ENCODE measurements at regions not wholly inside any gene's neighbourhood (a gene's known extent, or its start where the extent isn't known, plus 50 kb on each side); places are given as distances from the start of the nearest gene placed in this dataset.
"Not testable (repeated sequence)": the region's sequence is repeated elsewhere in the genome, so short reads cannot be mapped to it uniquely, and the experiment has no call there.

DNA sequence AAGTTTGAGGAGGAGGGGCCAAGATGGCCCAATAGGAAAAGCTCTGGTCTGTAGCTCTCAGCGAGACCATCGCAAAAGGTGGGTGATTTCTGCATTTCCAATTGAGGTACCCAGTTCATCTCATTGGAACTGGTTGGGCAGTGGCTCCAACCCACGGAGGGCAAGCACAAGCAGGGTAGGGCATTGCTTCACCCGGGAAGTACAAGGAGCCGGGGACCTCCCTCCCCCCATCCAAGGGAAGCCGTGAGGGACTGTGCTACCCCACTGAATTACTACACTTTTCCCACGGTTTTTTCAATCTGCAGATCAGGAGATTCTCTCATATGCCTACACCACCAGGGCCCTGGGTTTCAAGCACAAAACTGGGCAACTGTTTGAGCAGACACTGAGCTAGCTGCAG is 58.0 kb upstream of the EFCAB3 start:
- no peak for DNase-seq (ENCODE audit: low spot score)

DNA sequence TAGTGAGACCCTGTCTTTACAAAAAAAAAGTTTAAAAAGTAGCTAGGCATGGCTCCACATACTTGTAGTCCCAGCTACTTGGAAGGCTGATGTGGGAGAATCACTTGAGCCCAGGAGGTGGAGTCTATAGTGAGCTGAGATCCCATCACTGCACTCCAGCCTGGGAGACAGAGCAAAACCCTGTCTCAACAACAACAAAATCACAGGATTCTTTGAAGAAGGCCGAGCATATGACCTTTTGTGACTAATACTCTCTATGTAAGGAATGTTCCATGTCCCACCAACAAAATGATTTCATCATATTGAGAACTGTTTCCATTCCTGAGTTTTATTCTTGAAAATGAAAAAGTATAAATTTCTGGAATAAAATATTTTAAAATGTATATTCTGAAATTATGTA is 58.9 kb upstream of the EFCAB3 start:
- no peak for DNase-seq (ENCODE audit: low spot score)

DNA sequence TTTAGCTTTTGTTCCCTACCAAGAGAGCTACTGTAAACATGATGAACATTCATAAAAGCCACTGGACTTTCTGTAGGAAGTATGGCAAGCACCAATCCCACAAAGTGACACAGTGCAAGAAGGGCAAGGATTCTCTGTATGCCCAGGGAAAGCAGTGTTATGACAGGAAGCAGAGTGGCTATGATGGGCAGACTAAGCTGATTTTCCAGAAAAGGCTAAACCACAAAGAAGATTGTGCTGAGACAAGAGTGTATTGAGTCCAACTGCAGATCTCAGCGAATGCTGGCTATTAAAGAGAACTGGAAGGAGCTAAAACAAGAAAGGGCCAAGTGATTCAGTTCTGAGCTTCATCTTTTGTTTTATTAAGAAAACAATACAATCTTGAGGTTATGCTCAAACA is 60.5 kb upstream of the EFCAB3 start:
- DNase-seq (ENCODE audit: low spot score) = no peak

DNA sequence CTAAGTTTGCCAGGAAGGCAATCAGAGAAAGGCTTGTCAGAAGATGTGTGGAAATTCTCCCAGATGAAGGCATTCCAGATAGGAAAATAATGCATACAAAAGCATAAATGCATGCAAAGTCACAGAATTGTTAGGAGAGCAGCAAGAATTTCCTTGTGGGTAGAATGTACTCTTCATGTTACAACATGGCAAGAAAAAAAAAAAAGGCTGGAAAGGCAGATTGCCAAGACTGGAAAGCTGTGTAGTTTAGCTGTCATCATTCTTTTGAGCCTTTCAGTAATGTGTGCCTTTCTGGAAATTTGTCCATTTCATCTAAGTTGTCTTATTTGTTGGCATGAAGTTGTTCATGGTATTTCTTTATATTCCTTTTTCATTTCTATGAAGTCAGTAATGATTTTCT is 71.0 kb upstream of the EFCAB3 start:
- no peak for DNase-seq (ENCODE audit: low spot score)

DNA sequence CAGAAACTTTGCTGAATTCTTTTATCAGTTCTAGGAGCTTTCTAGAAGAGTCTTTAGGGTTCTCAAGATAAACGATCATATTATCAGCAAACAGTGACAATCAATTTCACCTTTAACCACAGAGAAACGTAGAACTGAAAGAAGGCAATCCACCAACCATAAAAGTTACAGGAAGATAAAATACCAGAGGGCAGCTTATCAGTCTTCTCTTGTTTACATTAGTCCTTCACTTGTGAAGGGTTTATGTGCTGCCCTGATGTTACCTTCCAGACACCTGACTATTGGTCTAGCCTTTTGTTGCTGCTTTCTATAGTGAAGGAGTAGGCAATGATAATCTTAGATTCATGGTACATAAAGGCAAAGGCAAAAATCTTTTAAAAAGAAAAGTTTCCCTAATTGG is 73.2 kb upstream of the EFCAB3 start:
- DNase-seq (ENCODE audit: low spot score) = no peak

DNA sequence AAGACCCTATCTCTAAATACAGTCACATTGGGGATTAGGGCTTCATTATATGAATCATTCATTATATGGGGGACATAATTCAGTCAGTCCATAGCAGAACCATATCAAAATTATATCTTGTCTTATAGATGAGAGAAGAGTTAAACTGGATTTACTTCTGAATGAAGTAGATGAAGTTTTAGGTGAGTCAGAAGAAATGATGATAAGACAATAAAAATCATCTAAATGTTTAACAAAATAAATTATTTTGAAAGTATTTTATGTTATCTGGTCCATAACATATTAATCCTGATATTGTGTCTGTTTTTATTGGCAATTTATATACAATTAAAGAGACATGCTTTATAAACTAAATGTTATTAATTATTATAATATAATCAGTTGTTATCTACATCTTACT is 76.9 kb upstream of the EFCAB3 start:
- DNase-seq (ENCODE audit: low spot score) = no peak

DNA sequence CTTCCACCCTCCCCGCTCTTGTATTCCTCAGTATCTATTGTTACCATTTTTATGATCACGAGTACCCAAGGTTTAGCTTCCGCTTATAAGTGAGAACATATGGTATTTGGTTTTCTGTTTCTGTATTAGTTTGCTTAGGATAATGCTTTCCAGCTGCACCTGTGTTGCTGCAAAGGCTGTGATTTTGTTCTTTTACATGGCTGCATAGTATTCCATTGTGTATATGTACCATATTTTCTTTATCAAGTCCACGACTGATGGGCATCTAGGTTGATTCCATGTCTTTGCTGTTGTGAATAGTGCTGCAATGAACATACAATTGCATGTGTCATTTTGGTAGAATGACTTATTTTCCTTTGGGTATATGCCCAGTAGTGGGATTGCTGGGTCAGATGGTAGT is 79.7 kb upstream of the EFCAB3 start:
- no peak for DNase-seq (ENCODE audit: low spot score)

DNA sequence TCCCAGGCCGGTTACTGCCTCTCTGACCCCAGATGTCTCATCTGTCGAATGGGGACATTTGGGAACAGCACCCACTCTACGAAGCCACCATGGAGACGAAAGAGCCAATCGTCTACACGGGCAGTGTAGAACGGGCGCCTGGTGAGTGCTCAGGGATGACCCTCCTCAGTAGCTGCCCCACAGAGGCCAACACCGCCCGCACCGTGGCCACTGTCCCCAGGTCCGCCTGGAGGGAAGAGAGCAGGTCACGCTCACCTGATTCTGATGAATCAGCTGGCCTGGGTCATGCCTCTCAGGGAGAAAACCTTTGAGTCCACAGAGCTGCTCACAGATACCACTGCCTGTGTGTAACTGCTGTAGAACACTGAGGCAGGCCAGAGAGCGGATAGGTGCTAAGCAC is 105.1 kb upstream of the EFCAB3 start:
- not testable (repeated sequence) for DNase-seq (ENCODE audit: low spot score)

DNA sequence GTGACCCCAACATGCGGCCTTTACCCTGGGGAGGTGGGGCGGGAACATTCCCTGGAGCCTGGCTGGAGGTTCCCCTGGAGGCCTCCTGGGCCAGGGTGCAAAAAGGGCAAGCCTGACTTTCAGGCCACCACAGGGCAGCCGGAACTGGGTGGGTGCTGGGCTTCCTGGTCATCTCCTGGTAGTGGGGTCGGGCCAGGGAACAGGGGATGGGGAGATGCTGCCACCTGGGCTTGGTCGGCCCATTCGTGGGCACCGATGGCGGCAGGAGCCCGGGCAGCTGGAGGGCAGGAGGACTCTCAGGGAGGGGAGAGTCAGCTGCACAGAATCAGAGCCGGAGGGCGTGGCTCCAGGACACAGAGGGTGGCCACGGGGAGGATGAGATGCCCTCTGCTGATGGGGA is 112.0 kb upstream of the EFCAB3 start:
- not testable (repeated sequence) for DNase-seq (ENCODE audit: low spot score)

DNA sequence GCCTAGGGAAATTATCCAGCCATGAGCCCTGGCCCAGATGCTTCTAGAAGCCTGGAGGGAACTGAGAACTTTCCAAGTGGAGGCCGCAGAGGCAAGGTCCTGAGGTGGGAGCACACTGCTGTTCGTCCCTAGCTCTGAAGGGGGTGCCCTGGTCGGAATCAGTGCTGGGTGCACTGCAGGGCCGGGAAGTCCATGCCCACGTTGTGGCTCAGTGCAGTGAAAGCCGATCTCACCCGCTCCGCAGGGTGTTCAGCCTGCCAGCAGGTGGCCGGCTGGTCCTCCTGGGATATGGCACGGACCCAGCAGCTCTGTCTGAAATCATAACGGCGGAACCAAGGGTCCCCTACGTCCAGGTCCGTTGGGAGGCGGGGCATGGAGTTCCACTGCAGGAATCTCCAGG is 115.4 kb upstream of the EFCAB3 start:
- DNase-seq (ENCODE audit: low spot score) = not testable (repeated sequence)

DNA sequence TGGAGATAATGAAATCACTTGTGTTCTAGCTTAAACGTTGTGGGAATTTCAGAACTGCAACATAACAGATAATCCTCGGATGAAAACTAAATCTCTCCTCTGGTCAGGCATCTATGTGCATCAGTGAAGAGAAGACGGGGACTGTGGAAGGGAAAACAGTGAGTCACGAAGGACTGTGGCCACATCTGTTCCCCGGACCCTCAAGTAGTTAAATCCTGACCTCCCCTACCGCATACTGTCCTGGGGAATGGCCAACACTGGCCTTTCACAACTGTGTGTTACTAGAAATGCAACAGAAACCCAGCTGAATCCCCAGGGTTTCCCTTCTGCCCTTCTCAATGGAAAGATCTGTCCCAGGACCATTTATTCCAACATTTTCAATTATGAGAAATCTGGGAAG is 124.6 kb upstream of the EFCAB3 start:
- not testable (repeated sequence) for DNase-seq (ENCODE audit: low spot score)

DNA sequence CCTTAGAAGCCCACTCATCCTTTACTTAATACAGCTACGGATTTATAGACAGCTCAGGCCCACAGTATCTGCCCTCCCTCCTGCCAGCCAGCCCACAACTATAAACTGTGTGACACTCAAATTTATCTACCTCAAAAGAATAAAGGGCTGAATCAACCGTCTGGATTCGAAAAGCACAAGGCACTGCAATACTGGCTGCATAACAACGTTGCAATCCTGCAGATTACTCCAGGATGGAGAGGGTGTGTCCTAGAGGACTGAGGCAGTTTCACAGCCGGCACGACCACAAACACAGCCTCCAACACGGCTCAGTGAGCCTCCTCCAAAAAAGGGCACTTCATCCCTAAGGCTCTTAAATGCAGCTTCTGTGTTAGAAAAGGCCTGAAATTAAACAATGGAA is 138.3 kb upstream of the EFCAB3 start:
- not testable (repeated sequence) for DNase-seq (ENCODE audit: low spot score)

DNA sequence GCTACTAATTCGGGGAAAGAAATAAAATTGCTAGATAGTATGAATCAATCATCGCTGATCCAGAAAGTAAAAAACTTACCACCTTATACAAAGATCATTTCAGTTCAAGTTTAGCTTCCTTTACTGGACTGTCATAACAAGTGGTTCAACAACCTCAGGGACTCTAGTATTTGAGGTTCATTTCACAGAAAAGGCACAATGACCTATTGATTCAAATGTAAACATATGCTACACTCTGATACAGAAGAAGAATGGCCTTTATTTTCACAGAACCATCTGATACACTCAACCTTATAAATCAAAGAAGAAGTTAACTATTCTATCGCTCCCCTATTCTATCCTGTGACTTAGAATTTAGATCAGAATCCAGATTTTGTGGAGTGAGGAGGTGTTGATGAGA is 140.8 kb upstream of the EFCAB3 start:
- DNase-seq (ENCODE audit: low spot score) = not testable (repeated sequence)

DNA sequence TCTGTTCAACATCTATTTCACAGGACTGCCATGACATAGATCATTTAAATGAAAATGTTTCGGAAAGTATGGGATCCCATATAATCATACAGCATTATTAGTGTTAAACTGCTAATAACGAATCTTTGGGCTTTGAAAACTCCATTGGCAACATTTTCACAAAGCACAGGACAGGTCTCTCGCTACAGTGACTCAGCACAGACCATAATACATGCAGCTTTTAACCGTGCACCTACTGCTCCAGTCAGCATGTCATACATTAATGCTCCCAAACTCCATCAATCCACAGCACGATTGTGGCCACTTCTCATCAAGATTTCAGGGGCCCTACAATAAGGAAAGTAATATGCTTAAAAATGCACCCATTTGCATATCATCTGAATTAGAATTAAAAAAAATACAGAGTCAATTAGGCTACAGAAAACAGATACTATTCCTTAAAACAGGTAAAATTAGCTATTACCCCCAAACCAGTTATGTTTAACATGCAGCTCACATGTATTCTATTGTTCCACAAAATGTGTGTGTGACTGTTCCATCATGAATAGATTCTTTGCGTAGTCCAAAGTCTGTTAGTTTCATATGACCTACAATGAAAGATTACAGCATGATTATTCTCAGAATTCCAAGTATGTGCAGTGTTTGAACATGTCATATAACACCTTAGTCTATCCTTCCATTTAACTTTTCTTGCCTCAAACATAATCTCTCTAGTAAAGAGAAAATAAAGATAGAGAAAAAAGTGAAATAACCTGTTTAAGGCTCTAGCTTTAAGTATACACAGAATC is 141.6 kb upstream of the EFCAB3 start:
- DNase-seq (ENCODE audit: low spot score) = not testable (repeated sequence)

DNA sequence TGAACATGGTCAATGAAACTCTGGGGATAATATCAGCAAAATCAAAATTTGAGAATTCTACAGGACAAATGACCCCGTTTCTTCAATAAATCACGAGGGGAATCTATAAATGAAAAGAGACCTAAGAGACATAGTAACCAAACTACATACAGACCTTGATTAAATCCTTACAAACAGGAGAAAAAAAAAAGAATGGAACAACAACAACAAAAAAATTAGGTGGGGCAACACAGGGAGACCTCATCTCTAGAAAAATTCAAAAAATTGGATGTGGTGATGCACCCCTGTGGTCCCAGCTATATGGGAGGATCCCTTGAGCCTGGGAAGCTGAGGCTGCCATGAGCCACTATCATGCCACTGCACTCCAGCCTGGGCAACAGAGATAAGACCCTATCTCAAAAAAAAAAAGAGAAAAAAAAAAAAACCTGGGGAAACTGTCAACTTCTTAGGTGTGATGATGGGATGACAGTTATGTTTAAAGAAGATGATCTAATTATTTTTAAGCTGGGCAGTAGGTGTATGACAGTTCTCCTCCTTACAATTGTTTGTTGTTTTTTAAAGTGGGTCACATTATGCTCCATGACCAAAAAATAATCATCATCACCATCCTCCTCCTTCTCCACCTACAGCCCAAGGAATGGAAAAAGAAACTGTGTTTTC is 146.4 kb upstream of the EFCAB3 start:
- not testable (repeated sequence) for DNase-seq (ENCODE audit: low spot score)

DNA sequence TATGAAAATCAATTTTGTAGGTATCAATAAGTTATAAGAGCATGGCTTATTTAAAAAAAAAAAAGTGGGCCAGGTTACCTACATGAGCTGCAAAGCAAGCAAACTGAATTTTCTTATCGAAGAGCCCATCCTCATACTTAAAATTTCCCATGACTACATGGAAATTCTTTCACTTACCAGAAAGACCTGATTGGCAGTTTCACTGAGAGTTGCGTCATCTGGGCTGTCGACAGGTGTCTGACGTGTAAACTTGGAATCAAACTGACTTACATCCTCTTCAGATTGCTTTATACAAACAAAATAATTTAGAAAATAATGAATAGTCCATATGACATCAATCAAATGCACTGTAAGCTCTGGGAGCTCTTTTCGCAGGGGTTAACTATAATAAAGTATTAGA is 149.1 kb upstream of the EFCAB3 start:
- DNase-seq (ENCODE audit: low spot score) = not testable (repeated sequence)

DNA sequence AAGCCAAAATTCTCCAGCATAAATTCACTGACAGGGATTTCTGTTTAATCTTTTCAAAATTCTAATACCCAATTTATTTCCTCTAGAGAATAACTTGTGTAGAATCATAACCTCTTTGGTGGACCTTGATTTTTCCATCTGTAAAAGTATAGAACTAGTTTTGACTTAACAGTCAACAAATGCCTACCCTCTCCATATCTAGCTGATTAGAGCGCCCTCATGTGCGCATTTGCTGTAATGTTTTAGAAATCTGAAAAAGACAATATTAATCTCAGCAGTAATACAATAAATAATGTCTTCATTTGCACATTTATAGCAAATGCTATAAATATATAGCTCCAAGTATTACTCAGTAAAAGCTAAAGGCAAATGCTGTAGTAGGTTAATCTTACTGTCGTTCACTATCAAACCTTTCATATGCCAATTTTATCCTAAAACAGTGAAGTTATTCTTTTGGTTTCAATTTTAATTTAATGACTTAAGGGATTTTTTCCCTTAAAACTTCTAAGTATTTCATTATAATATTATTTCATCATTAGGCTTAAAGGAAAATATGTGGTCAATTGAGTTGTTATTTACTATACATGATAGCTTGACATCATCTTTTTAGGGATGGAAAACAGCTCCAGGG is 153.6 kb upstream of the EFCAB3 start:
- not testable (repeated sequence) for DNase-seq (ENCODE audit: low spot score)

DNA sequence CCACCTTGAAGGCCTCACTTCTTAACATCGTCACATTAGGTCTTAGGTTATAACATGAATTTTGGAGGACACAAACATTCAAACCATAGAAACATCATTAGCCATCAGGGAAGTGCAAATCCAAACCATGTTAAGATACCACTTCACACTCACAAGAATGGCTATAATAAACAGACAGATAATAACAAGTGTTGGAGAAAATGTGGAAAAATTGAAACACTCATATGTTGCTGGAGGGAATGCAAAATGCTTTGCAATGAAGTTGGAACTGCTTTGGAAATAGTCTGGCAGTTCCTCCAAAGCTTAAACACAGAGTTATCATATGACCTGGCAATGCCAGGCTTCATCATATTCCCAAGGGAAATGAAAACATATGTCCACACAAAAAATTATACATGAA is 156.8 kb upstream of the EFCAB3 start:
- DNase-seq (ENCODE audit: low spot score) = not testable (repeated sequence)

DNA sequence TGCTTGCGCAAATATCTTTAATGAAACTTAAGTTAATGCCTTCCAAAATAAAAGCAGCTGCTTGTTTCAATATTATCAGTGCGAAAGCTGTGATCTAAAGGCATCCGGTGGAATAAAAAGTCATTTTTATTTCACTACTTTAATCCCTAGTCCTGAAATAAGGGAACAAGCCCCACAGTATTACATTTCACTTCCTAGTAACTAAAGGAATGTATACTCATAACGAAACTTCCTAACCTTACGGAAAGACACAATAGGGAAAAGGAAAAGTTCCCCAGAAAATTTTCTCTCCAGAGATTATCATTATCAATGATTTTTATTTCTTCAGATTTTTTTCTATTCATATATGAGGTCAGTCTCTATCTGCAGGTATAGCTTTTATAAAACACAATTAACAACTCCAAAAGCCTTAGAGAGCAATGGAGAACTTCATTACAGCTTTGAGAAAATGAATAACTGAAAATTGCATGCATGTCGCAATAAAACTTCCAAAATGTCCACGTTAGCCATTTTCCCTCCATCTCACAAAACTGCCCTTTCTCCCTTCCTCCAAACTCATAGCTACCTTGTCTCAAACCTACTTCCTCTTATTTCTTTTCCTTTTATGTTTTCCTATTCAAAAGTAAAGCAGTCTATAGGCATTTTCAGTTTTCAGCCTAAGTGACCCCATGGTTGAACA is 154.3 kb upstream of the MED13 start:
- DNase-seq (ENCODE audit: low spot score) = no peak

DNA sequence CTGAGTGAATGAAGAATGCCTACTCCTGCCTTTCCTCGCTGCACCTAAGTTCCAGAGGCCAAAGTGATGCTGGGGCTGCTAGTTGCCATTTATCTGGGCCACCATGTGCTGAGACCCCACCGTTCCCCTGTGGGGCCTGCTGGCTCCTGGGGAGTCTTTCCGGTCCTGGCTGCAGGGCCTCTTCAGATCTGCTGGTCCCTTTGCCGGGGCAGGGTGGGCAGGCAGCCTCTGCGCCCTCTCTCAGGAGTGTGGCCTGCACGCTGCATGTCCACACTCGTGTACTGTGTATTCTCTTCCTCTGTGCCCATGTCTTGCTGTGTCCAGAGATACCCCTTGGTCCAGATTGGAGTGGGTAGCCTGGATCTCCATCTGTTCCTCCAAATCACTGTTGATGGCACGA is 151.8 kb upstream of the MED13 start:
- DNase-seq (ENCODE audit: low spot score) = no peak

DNA sequence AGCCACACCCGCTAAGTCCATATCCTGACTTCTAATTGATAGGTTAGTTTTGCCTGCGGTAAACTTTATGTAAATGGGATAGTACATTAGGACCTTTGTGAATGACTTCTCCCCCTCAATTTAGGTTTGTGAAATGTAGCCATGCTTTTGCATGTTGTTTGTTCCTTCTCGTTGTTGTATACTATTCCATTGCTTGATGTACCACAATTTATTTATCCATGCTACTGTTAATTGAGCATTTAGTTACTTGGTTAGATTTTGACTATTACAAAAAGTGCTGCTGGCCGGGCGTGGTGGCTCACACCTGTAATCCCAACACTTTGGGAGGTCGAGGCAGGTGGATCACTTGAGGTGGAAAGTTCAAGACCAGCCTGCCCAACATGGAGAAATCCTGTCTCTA is 150.8 kb upstream of the MED13 start:
- DNase-seq (ENCODE audit: low spot score) = not testable (repeated sequence)

DNA sequence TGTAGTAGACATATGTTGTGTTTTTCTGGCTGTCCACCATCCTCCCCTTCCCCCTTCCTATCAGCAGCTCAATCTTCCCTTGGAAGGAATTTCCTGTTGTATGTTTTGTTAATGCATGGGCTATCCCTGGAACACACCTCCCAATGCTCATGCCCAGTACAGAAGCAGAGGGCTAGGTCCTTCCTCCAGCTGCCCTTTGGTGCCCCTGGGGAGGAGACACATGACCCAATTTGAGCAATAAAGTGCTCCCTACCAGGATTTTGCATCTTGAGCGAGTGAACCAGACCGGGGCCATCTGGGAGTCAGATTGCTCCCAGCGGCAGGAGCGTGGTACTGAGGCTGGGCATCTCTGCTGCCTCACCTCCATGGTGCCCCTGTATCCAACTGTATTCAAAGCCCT is 141.5 kb upstream of the MED13 start:
- peak; percentile 57 for DNase-seq (ENCODE audit: low spot score)
